22Rv1 (cell line): ENCODE measurements at regions not wholly inside any gene's neighbourhood (a gene's known extent, or its start where the extent isn't known, plus 50 kb on each side); places are given as distances from the start of the nearest gene placed in this dataset.

Experiments
- ZFX ChIP-seq: fragments of 450-650 bp; IDR thresholded peaks from 2 replicates; pipeline ENCODE4 v1.6.1; 2017; ENCODE audit warnings: antibody characterized with exemption, borderline replicate concordance
- TF ChIP-seq, protein P1 (sequence below): fragments of 450-650 bp; IDR thresholded peaks from 2 replicates; pipeline ENCODE4 v1.5.1; 2017; ENCODE audit warnings: mild to moderate bottlenecking

DNA sequence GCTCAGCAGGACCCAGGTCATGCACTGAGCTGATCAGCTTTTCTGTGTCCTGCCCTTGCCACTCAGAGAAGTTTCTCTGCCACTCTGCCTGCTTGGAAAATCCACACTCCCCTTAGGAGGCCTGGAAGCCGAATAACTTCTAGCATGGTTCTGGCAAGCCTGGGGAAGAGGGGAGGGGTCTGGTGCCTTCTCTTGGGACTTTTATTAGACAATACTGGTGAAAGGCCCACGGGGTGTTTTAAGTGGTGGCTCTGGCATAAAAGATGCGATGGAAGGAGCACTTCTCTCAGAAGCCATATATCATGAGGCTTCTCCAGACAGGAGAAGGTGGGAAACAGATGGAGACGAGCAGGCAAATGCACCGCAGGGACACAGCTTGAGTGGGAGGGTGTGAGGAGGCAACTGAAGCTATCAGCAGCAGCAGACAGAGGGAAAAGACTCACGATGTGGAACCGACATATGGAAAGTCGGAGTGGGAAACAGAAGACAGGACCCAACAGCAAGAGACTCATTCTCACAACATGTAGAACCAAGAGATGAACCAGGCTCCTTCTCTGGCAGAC is 141.8 kb upstream of the CTNNA2 start:
- TF ChIP-seq, protein P1, sequence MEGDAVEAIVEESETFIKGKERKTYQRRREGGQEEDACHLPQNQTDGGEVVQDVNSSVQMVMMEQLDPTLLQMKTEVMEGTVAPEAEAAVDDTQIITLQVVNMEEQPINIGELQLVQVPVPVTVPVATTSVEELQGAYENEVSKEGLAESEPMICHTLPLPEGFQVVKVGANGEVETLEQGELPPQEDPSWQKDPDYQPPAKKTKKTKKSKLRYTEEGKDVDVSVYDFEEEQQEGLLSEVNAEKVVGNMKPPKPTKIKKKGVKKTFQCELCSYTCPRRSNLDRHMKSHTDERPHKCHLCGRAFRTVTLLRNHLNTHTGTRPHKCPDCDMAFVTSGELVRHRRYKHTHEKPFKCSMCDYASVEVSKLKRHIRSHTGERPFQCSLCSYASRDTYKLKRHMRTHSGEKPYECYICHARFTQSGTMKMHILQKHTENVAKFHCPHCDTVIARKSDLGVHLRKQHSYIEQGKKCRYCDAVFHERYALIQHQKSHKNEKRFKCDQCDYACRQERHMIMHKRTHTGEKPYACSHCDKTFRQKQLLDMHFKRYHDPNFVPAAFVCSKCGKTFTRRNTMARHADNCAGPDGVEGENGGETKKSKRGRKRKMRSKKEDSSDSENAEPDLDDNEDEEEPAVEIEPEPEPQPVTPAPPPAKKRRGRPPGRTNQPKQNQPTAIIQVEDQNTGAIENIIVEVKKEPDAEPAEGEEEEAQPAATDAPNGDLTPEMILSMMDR: no peak
- no peak for TF ChIP-seq ZFX
